HUES64 (cell line): ENCODE measurements at regions not wholly inside any gene's neighbourhood (a gene's known extent, or its start where the extent isn't known, plus 50 kb on each side); places are given as distances from the start of the nearest gene placed in this dataset.
"Not testable (repeated sequence)": the region's sequence is repeated elsewhere in the genome, so short reads cannot be mapped to it uniquely, and the experiment has no call there.

Source experiments
- H3K27ac ChIP-seq: 2 replicates; pipeline ENCODE4 v1.7.0; 2013; ENCODE audit warnings: low read depth, low read length, inconsistent platforms
- H3K27me3 ChIP-seq: 2 replicates; pipeline ENCODE4 v1.6.1; 2013; ENCODE audit warnings: mild to moderate bottlenecking, low read length; ENCODE audit not compliant: insufficient read depth
- H3K36me3 ChIP-seq: 2 replicates; pipeline ENCODE4 v1.6.1; 2013; ENCODE audit warnings: mild to moderate bottlenecking, low read length; ENCODE audit not compliant: insufficient read depth
- H3K4me1 ChIP-seq: 2 replicates; pipeline ENCODE4 v1.6.1; 2013; ENCODE audit warnings: mild to moderate bottlenecking, low read length, moderate library complexity; ENCODE audit not compliant: insufficient read depth
- H3K4me3 ChIP-seq: 2 replicates; pipeline ENCODE4 v1.5.1; 2013; ENCODE audit warnings: mild to moderate bottlenecking, low read length, moderate library complexity
- H3K9ac ChIP-seq: 2 replicates; pipeline ENCODE4 v1.6.1; 2013; ENCODE audit warnings: mild to moderate bottlenecking, low read depth, low read length
- H3K9me3 ChIP-seq: 2 replicates; pipeline ENCODE4 v1.6.1; 2013; ENCODE audit warnings: low read depth, low read length; ENCODE audit not compliant: insufficient read depth
- WGBS: fragments of 150-250, 120-280 bp; methylation state at CpG from one replicate; pipeline ENCODE4 v1.1.7; 2013; ENCODE audit warnings: missing lambda C conversion rate; 5-methylcytosine and 5-hydroxymethylcytosine counted together

DNA sequence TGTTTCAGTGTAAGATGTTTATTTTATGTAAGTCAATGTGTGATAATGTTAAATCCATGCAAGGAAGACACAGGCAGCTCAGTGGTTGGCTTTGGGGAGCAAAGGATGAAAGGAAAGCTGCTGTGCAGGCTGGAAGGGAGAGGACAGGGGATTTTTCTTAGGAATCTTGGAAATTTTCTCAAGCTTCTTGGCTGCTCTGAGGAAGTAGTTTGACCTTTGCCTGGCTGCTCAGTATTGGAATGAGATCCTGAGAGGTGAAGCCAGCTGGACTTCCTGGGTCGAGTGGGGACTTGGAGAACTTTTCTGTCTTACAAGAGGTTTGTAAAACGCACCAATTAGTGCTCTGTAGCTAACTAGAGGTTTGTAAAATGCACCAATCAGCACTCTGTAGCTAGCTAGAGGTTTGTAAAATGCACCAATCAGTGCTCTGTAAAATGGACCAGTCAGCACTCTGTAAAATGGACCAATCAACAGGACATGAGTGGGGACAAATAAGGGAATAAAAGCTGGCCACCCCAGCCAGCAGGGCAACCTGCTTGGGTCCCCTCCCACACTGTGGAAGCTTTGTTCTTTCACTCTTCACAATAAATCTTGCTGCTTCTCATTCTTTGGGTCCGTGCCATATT lies 105.2 kb upstream of the BASP1 start:
- 87% methylated on average over 3 of the region's 3 CpGs for WGBS
- H3K36me3 ChIP-seq, H3K4me3 ChIP-seq, H3K9ac ChIP-seq, H3K27ac ChIP-seq, H3K9me3 ChIP-seq, H3K27me3 ChIP-seq: not testable (repeated sequence)
- H3K4me1 ChIP-seq = peaks cover 19% of the 10 kb centered on the region

DNA sequence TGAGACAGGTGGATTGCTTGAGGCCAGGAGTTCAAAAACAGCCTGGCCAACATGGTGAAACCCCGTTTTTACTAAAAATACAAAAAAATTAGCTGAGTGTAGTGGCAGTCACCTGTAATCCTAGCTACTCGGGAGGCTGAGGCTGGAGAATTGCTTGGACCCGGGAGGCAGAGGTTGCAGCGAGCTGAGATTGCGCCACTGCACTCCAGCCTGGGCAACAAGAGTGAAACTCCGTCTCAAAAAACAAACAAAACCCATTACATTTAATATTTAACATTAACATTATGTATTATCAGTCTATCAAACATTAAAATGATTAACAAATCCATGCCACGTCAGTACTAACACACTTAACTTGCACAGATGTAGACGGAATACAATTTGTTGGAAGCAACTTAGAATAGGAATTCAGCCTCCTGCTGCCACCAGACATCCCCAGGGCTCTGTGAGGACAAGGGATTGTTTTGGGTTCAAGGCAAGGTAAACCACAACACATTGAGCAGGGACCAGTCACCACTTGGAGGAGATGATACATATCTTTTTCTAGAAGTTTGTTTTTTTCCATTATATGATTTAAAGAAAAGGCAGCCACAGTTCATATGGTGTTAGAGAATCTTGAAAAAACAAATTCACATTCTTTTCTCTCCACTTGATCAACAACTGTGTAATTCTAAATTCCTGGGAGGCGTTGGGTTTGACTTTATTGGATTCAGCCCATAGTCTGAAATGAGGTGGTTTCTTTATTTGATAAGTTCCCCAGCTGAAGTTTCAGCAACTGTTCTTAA lies 104.1 kb upstream of the BASP1 start:
- Histone ChIP-seq H3K36me3 (no peaks in the 10 kb centered on the region), H3K27ac (no peak overlapping the region), H3K9me3 (no peaks in the 10 kb centered on the region), H3K27me3 (no peaks in the 10 kb centered on the region), H3K9ac (no peak overlapping the region), H3K4me1 (peaks cover 19% of the 10 kb centered on the region), H3K4me3 (no peak overlapping the region)
- 81% methylated on average over 9 of the region's 9 CpGs for WGBS

DNA sequence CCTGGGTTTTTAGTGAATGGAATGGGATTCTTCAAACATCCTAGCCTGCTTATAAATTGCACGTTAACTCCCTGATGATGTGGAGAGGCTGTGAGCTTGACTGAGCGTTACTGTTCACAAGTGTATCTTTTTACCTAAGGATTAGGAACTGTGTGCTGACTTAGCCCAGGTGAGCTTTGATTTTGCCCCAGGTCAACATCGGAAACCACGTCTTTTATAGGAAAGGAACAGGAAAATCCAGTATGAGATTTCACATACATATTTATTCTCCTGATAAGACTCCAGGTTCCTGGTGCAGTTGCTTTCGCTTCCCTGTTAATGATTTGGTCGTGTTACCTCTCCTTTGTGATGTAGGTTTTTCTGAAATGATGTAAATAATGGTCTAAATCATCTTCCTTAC lies 103.2 kb upstream of the BASP1 start:
- Histone ChIP-seq H3K4me3 (no peak overlapping the region), H3K4me1 (peaks cover 19% of the 10 kb centered on the region), H3K9me3 (no peaks in the 10 kb centered on the region), H3K27me3 (no peaks in the 10 kb centered on the region), H3K36me3 (no peaks in the 10 kb centered on the region), H3K9ac (no peak overlapping the region), H3K27ac (no peak overlapping the region)
- WGBS = 88% methylated on average over 4 of the region's 6 CpGs

DNA sequence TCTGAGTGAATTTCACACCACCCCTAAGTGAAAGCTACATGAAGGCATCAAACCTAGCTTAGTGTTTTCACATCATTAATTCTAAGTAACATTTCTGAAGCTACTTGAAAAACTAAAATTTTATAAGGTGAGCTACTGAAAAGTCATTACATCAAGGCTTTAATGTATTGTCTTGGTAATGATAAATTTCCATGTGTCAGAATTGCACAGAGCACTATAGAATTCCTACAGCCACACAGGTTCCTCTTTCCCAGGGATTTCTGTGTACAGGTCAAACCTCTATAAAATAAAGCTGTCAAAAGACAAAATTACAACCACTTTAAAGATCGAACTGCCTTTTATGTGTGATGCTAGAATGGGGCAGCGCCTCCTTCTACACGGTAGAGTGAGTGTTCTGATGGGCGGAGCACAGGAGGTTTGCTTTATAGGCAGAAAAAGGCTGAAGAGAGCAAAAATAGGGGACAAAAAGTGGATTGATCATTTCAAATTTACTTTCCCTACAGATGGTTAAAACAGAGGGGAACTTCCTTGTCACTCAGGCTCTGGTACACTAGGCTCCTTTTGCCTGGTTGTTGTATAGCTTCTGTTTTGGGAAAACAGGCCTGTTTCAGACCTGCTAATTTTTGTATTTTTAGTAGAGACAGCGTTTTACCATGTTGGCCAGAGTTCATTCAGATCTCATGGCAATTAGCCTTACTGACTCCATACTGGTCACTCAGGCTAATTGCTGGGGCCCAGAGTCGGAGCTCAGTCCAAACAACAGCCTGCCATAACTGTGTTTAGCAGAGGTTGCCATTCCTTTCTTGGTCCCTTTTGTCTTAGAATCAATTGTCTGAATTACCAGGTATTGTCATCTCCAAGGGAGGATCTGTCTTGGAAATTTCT lies 102.5 kb upstream of the BASP1 start:
- no peak overlapping the region for H3K4me3 ChIP-seq
- H3K4me1 ChIP-seq = peaks cover 19% of the 10 kb centered on the region
- H3K9me3 ChIP-seq = no peaks in the 10 kb centered on the region
- no peaks in the 10 kb centered on the region for H3K27me3 ChIP-seq
- no peak overlapping the region for H3K9ac ChIP-seq
- 84% methylated on average over 6 of the region's 6 CpGs for WGBS
- H3K36me3 ChIP-seq = no peaks in the 10 kb centered on the region
- no peak overlapping the region for H3K27ac ChIP-seq

DNA sequence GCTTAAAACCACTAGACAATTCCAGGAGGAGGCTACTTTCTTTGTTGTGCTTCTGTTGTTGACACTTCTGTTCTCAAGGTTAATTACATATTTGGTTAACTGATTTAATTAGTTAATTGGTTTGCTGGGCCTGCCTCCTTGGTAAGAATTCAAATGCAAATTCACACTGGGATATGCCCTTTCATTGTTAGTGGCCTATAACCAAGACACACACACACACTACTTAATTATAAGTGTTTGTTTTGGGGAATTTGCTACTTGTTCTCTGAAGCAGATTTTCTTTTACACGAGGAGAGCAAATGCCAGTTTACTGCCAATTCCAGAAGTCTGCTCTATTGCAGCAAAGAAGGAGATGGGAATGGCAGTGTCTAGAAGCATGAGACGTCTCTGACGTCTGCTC lies 101.6 kb upstream of the BASP1 start:
- Histone ChIP-seq H3K36me3 (no peaks in the 10 kb centered on the region), H3K27ac (no peak overlapping the region), H3K4me1 (peaks cover 19% of the 10 kb centered on the region), H3K4me3 (no peak overlapping the region), H3K9me3 (no peaks in the 10 kb centered on the region), H3K9ac (no peak overlapping the region), H3K27me3 (no peaks in the 10 kb centered on the region)
- WGBS = 60% methylated on average over 3 of the region's 3 CpGs

DNA sequence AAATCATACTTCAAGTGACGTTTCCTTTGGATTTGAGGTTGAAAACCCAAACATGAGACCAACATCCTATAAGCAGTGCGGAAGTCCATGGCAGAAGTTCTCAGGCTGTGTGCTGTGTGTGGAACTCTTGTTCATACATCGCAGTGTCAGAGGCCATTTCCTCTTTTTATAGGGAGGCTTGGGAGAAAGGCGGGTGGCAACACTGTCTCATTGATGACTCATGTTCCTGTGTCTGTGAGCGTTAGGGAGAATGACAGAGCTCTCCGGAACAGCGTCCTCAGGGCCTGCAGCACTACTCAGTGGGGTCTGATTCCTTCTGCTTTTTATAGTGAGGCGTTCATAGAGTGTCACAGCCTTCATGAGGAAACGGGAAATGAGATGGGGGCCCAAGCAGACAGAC lies 98.8 kb upstream of the BASP1 start:
- WGBS = 65% methylated on average over 9 of the region's 9 CpGs
- no peak overlapping the region for H3K9ac ChIP-seq
- H3K4me3 ChIP-seq = no peak overlapping the region
- peaks cover 16% of the 10 kb centered on the region for H3K4me1 ChIP-seq
- no peaks in the 10 kb centered on the region for H3K9me3 ChIP-seq
- H3K27ac ChIP-seq = no peak overlapping the region
- no peaks in the 10 kb centered on the region for H3K36me3 ChIP-seq
- H3K27me3 ChIP-seq = no peaks in the 10 kb centered on the region

DNA sequence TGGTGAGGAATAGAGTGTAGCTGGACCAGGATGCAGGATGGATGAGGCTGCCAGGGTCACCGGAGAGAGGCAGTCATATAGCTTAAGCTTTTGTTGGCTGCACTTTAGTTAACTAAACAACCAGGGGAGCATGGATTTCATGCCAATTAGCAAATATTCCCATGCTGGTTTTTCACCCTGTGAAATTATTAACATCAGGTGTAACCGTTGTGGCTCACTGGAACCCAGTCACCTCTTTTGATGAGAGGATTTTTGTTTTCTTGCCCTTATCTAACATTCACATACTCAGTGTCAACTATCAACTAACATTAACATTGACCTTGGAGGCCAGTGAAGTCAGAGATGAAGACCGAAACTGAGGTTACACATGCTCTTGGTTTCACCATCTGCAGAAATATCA lies 97.2 kb upstream of the BASP1 start:
- no peaks in the 10 kb centered on the region for H3K9me3 ChIP-seq
- H3K4me3 ChIP-seq = no peak overlapping the region
- peaks cover 10% of the 10 kb centered on the region for H3K4me1 ChIP-seq
- H3K27ac ChIP-seq = no peak overlapping the region
- 88% methylated on average over 3 of the region's 3 CpGs for WGBS
- H3K9ac ChIP-seq = no peak overlapping the region
- H3K36me3 ChIP-seq = no peaks in the 10 kb centered on the region
- no peaks in the 10 kb centered on the region for H3K27me3 ChIP-seq

DNA sequence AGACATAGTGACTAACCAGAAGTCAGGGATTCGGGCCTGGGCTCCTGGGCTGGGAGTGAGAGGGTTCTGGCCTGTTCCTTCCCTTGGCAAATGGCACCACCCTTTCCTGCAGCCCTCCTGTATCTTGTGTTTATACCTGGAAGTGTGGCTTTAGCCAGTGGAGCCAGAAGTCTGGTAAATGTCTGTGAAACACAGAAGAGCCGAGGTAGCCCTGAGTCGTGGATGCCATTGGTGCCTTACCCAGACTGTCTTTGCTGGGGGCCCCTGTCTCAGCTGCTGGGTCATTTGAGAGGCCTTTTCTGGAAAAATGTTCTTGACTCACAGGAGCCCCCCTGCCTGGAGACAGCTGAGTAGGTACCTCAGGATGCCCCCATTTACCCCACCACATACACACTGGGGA lies 95.7 kb upstream of the BASP1 start:
- H3K9ac ChIP-seq = no peak overlapping the region
- H3K9me3 ChIP-seq = no peaks in the 10 kb centered on the region
- H3K4me1 ChIP-seq = no peaks in the 10 kb centered on the region; the same call in 1 of the 2 replicates
- H3K27me3 ChIP-seq = no peaks in the 10 kb centered on the region
- H3K4me3 ChIP-seq = no peak overlapping the region
- no peak overlapping the region for H3K27ac ChIP-seq
- WGBS = 93% methylated on average over 3 of the region's 3 CpGs
- H3K36me3 ChIP-seq = no peaks in the 10 kb centered on the region

DNA sequence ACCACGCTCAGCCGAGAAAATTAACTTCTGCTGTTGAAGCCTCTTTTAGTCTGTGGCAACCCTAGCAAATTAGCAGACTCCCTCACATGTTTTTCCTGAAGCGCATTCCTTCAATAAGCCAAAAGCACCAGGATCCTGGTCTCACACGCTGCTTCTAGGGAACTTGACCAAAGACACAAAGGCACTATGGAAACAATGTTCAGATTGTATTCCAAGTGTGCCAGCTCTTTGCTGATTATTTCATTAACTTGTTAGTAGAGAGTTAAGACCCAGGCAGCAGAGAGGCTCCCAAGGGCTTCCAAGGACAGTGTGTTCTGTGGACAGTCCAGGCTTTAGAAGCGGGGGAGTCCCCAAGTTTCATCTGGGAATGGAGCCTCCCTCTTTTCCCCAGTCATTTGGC lies 94.4 kb upstream of the BASP1 start:
- Histone ChIP-seq H3K27me3 (no peaks in the 10 kb centered on the region), H3K27ac (no peak overlapping the region), H3K36me3 (no peaks in the 10 kb centered on the region), H3K9me3 (no peaks in the 10 kb centered on the region), H3K4me3 (no peak overlapping the region), H3K4me1 (no peaks in the 10 kb centered on the region; the same call in 1 of the 2 replicates), H3K9ac (no peak overlapping the region)
- WGBS = 92% methylated on average over 5 of the region's 5 CpGs

DNA sequence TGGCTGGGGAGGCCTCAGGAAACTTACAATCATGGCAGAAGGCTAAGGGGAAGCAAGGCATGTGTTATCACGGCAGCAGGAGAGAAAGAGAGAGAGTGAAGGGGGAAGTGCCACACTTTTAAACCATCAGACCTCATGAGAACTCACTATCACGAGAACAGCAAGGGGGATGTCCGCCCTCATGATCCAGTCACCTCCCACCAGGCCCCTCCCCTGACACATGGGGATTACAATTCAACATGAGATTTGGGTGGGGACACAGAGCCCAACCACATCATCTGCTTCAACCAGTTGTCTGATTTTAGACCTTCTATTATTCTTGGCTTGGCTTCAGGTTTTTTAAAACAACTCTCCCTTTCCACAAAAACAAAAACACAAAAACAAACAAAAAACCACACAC lies 93.7 kb upstream of the BASP1 start:
- H3K4me1 ChIP-seq, H3K27me3 ChIP-seq, H3K9ac ChIP-seq, H3K9me3 ChIP-seq, H3K4me3 ChIP-seq, H3K27ac ChIP-seq, H3K36me3 ChIP-seq: not testable (repeated sequence)
- WGBS = 78% methylated on average over 3 of the region's 3 CpGs

DNA sequence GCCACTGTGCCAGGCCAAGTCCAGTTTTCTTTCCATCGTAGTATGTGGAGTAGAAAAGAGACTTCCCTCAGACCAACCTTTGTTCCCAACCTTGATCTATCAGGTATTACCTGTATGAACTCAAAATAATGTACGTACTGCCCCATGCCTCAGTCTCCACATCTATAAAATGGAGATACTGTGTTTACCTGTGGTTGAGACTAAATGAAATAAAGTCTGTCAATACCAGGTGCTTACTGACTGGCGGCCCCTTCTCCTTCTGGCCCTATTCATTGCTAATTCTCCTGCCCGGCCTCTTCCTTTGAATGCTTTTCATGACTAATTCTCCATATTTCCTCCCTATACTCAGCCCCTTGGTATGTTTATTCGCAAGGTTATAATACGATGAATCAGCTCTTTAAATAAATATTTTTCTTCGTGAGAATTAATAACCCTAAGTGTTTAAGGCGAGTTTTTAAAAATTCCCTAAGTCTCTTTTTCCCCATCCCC lies 89.6 kb upstream of the BASP1 start:
- Histone ChIP-seq H3K4me3 (no peak overlapping the region), H3K27ac (no peak overlapping the region), H3K9me3 (no peaks in the 10 kb centered on the region), H3K27me3 (no peaks in the 10 kb centered on the region), H3K9ac (no peak overlapping the region), H3K36me3 (no peaks in the 10 kb centered on the region), H3K4me1 (peaks cover 2% of the 10 kb centered on the region)
- 91% methylated on average over 7 of the region's 8 CpGs for WGBS
